Prostate gland (tissue), 2 donors: ENCODE measurements at regions not wholly inside any gene's neighbourhood (a gene's known extent, or its start where the extent isn't known, plus 50 kb on each side); places are given as distances from the start of the nearest gene placed in this dataset.

Experiments used
- POLR2A ChIP-seq: fragments of 450-650 bp; IDR thresholded peaks from one replicate; pipeline ENCODE4 v1.6.1; 2016; ENCODE audit warnings: antibody characterized with exemption, mild to moderate bottlenecking
- TF ChIP-seq, protein P1 (sequence below), 4 experiments: fragments of 200-600 bp in 2 of 4; fragments of 450-650 bp in 2 of 4; sonication (generic) in 2 of 4; IDR thresholded peaks; 1 replicate in 3 of 4; 2 replicates in 1 of 4; pipeline ENCODE4 v1.5.1; 2016 to 2019; ENCODE audit warnings: antibody characterized with exemption in 4 of 4, mild to moderate bottlenecking in 2 of 4, moderate library complexity in 2 of 4

DNA sequence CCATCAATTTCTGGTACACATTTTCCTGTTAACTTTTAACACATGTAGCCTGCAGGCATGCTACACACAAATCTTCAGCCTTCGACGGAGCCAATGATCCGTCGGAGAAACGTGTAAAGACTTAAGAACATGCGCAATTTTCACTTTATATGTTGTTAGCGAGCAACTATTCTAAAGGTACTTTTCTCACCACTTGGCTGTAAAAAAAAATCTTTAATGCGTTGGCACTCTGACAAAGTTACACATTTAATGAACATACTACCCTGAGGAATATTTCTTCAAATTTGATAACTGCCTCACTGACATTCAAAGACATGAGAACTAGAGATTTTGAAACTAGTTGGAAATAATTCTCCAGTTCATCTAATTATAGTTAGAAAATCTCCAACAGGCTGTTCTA lies 507.5 kb upstream of the SALL1 start:
- TF ChIP-seq, protein P1, sequence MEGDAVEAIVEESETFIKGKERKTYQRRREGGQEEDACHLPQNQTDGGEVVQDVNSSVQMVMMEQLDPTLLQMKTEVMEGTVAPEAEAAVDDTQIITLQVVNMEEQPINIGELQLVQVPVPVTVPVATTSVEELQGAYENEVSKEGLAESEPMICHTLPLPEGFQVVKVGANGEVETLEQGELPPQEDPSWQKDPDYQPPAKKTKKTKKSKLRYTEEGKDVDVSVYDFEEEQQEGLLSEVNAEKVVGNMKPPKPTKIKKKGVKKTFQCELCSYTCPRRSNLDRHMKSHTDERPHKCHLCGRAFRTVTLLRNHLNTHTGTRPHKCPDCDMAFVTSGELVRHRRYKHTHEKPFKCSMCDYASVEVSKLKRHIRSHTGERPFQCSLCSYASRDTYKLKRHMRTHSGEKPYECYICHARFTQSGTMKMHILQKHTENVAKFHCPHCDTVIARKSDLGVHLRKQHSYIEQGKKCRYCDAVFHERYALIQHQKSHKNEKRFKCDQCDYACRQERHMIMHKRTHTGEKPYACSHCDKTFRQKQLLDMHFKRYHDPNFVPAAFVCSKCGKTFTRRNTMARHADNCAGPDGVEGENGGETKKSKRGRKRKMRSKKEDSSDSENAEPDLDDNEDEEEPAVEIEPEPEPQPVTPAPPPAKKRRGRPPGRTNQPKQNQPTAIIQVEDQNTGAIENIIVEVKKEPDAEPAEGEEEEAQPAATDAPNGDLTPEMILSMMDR (IDR thresholded peaks at IDR 0.05): no peak
- TF ChIP-seq POLR2A: no peak
